ENCODE measurements at regions not wholly inside any gene's neighbourhood (a gene's known extent, or its start where the extent isn't known, plus 50 kb on each side); places are given as distances from the start of the nearest gene placed in this dataset.

GRCh38 chr3:106008766-106009165 lies 140.0 kb upstream of the CBLB start:
- ATAC-seq (ENCODE audit: low read depth): no peak
- no peak for TF ChIP-seq CTCF (IDR thresholded peaks at IDR 0.05; ENCODE audit: poor library complexity, severe bottlenecking)
- H3K4me3 ChIP-seq (ENCODE audit: severe bottlenecking): no peak overlapping the region
- no peak for DNase-seq (ENCODE audit: low spot score)
- H3K4me1 ChIP-seq (ENCODE audit: insufficient read depth, poor library complexity, severe bottlenecking): peaks cover 30% of the 10 kb centered on the region
- H3K9me3 ChIP-seq (ENCODE audit: severe bottlenecking): no peaks in the 10 kb centered on the region
- H3K27me3 ChIP-seq (ENCODE audit: insufficient read depth, poor library complexity, severe bottlenecking): no peaks in the 10 kb centered on the region
- no peak overlapping the region for H3K27ac ChIP-seq (ENCODE audit: poor library complexity, severe bottlenecking)
- H3K36me3 ChIP-seq (ENCODE audit: low read depth): no peaks in the 10 kb centered on the region

GRCh38 chr3:106010829-106011228 lies 142.0 kb upstream of the CBLB start:
- Histone ChIP-seq H3K27me3 (ENCODE audit: insufficient read depth, poor library complexity, severe bottlenecking) (no peaks in the 10 kb centered on the region), H3K27ac (ENCODE audit: poor library complexity, severe bottlenecking) (no peak overlapping the region), H3K4me1 (ENCODE audit: insufficient read depth, poor library complexity, severe bottlenecking) (peaks cover 20% of the 10 kb centered on the region), H3K9me3 (ENCODE audit: severe bottlenecking) (no peaks in the 10 kb centered on the region), H3K36me3 (ENCODE audit: low read depth) (no peaks in the 10 kb centered on the region), H3K4me3 (ENCODE audit: severe bottlenecking) (no peak overlapping the region)
- ATAC-seq (ENCODE audit: low read depth) (no peak), DNase-seq (ENCODE audit: low spot score) (no peak)
- no peak for TF ChIP-seq CTCF (IDR thresholded peaks at IDR 0.05; ENCODE audit: poor library complexity, severe bottlenecking)

GRCh38 chr3:106013971-106014370 lies 145.2 kb upstream of the CBLB start:
- peaks cover 14% of the 10 kb centered on the region for H3K4me1 ChIP-seq (ENCODE audit: insufficient read depth, poor library complexity, severe bottlenecking)
- ATAC-seq (ENCODE audit: low read depth): peak; percentile 97

GRCh38 chr3:106014518-106014917 lies 145.7 kb upstream of the CBLB start:
- no peak for TF ChIP-seq CTCF (IDR thresholded peaks at IDR 0.05; ENCODE audit: poor library complexity, severe bottlenecking)
- no peak for DNase-seq (ENCODE audit: low spot score)
- no peak for ATAC-seq (ENCODE audit: low read depth)
- H3K9me3 ChIP-seq (ENCODE audit: severe bottlenecking): no peaks in the 10 kb centered on the region
- peak overlapping the region; percentile 63 for H3K27ac ChIP-seq (ENCODE audit: poor library complexity, severe bottlenecking)
- H3K4me3 ChIP-seq (ENCODE audit: severe bottlenecking): no peak overlapping the region
- no peaks in the 10 kb centered on the region for H3K27me3 ChIP-seq (ENCODE audit: insufficient read depth, poor library complexity, severe bottlenecking)
- H3K36me3 ChIP-seq (ENCODE audit: low read depth): no peaks in the 10 kb centered on the region
- peaks cover 14% of the 10 kb centered on the region for H3K4me1 ChIP-seq (ENCODE audit: insufficient read depth, poor library complexity, severe bottlenecking)

More at GRCh38 chr3:106013971-106014370, 145.2 kb upstream of the CBLB start:
- Histone ChIP-seq H3K27me3 (ENCODE audit: insufficient read depth, poor library complexity, severe bottlenecking) (no peaks in the 10 kb centered on the region), H3K27ac (ENCODE audit: poor library complexity, severe bottlenecking) (peak overlapping the region; percentile 63), H3K9me3 (ENCODE audit: severe bottlenecking) (no peaks in the 10 kb centered on the region), H3K36me3 (ENCODE audit: low read depth) (no peaks in the 10 kb centered on the region), H3K4me3 (ENCODE audit: severe bottlenecking) (no peak overlapping the region)
- TF ChIP-seq CTCF (IDR thresholded peaks at IDR 0.05; ENCODE audit: poor library complexity, severe bottlenecking): no peak
- no peak for DNase-seq (ENCODE audit: low spot score)

- TF ChIP-seq CTCF (IDR thresholded peaks at IDR 0.05; ENCODE audit: poor library complexity, severe bottlenecking): no peak
- H3K4me1 ChIP-seq (ENCODE audit: insufficient read depth, poor library complexity, severe bottlenecking): peaks cover 14% of the 10 kb centered on the region
- no peaks in the 10 kb centered on the region for H3K9me3 ChIP-seq (ENCODE audit: severe bottlenecking)
- H3K36me3 ChIP-seq (ENCODE audit: low read depth): no peaks in the 10 kb centered on the region
- no peaks in the 10 kb centered on the region for H3K27me3 ChIP-seq (ENCODE audit: insufficient read depth, poor library complexity, severe bottlenecking)
- ATAC-seq (ENCODE audit: low read depth) (no peak), DNase-seq (ENCODE audit: low spot score) (no peak)
- H3K4me3 ChIP-seq (ENCODE audit: severe bottlenecking): no peak overlapping the region
- peak overlapping the region; percentile 63 for H3K27ac ChIP-seq (ENCODE audit: poor library complexity, severe bottlenecking)
Observed at GRCh38 chr3:106014971-106015370, 146.2 kb upstream of the CBLB start.
